ENCODE measurements at regions not wholly inside any gene's neighbourhood (a gene's known extent, or its start where the extent isn't known, plus 50 kb on each side); places are given as distances from the start of the nearest gene placed in this dataset.

DNA sequence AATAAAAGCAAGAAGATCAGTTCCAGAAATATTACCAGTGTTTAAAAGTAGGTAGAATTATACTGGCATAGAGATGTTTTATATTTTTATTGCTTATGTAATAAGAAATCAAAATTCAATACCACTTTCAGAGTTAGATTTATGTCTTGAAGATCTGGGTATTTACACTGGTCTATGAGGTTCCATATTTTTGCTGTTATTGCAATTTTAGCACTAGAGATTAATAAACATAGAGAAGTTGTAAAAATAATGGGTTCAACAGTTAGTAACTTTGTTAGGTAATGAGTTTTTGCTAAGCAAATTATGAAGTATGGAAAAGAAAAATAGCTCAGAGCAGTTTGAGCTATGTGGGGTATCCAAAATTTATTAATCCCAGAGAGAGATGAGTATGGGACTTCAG, 188.1 kb downstream of the SYT10 start:
- ChIA-PET CTCF (ENCODE audit: unreplicated experiment) (no interaction called here), POLR2A (no interaction called here)
- H4K20me1 ChIP-seq (ENCODE audit: insufficient read depth, low read length) = no peaks in the 10 kb centered on the region
- H3K27ac ChIP-seq (ENCODE audit: low read depth, low read length, poor library complexity, severe bottlenecking) = no peak overlapping the region
- TF ChIP-seq EZH2phosphoT487 (IDR thresholded peaks at IDR 0.05; ENCODE audit: borderline replicate concordance, low read depth, low read length) = no peak
- TF ChIP-seq, protein P1, sequence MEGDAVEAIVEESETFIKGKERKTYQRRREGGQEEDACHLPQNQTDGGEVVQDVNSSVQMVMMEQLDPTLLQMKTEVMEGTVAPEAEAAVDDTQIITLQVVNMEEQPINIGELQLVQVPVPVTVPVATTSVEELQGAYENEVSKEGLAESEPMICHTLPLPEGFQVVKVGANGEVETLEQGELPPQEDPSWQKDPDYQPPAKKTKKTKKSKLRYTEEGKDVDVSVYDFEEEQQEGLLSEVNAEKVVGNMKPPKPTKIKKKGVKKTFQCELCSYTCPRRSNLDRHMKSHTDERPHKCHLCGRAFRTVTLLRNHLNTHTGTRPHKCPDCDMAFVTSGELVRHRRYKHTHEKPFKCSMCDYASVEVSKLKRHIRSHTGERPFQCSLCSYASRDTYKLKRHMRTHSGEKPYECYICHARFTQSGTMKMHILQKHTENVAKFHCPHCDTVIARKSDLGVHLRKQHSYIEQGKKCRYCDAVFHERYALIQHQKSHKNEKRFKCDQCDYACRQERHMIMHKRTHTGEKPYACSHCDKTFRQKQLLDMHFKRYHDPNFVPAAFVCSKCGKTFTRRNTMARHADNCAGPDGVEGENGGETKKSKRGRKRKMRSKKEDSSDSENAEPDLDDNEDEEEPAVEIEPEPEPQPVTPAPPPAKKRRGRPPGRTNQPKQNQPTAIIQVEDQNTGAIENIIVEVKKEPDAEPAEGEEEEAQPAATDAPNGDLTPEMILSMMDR (conservative IDR thresholded peaks at IDR 0.05; ENCODE audit: low read length) = no peak
- H3K4me2 ChIP-seq (ENCODE audit: low read length) = no peak overlapping the region
- DNase-seq (ENCODE audit: low spot score) = no peak
- H3K4me3 ChIP-seq (ENCODE audit: low read depth, low read length, poor library complexity, severe bottlenecking) = no peak overlapping the region
- H3K9me2 ChIP-seq (ENCODE audit: insufficient read depth, low read length) = no peaks in the 10 kb centered on the region
- intact Hi-C loops (cut with micrococcal nuclease; ENCODE audit: unreplicated experiment) = no loop called here
- H3K4me1 ChIP-seq (ENCODE audit: insufficient read depth, low read length, poor library complexity, severe bottlenecking) = no peaks in the 10 kb centered on the region
- H3K9me3 ChIP-seq (ENCODE audit: low read length) = no peaks in the 10 kb centered on the region
- H2AFZ ChIP-seq (ENCODE audit: low read length) = no peak overlapping the region
- H3K36me3 ChIP-seq (ENCODE audit: insufficient read depth, low read length) = no peaks in the 10 kb centered on the region
- H3K79me2 ChIP-seq (ENCODE audit: insufficient read depth, low read depth, low read length) = no peaks in the 10 kb centered on the region
- BruUV-seq (replicated peaks) = no TSS peak

DNA sequence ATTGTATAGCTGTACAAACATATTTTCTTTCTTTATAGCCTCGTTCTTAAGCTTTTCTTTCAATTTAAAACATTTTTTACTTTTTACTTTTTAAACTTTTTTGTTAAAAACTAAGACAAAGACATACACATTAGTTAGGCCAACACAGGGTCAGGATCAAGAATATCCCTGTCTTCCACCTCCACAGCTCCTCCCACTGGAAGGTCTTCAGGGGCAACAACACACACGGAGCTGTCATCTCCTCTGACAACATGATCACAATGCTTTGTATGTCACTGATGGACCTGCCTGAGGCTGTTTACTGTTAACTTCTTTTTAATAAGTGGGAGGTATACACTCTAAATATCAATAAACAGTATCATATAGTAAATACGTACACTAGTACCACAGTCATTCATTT, 191.3 kb downstream of the SYT10 start:
- POLR2A ChIA-PET = interaction anchor here (1.0 to 1.1 kb wide), 2 partner anchors 19 to 31 kb away, joined by 3 to 4 read pairs; no protein-coding TSS in a partner anchor
- H3K4me2 ChIP-seq (ENCODE audit: low read length) = no peak overlapping the region
- no peak overlapping the region for H3K27ac ChIP-seq (ENCODE audit: low read depth, low read length, poor library complexity, severe bottlenecking)
- H3K4me3 ChIP-seq (ENCODE audit: low read depth, low read length, poor library complexity, severe bottlenecking) = no peak overlapping the region
- TF ChIP-seq, protein P1 (conservative IDR thresholded peaks at IDR 0.05; ENCODE audit: low read length) = no peak
- TF ChIP-seq EZH2phosphoT487 (IDR thresholded peaks at IDR 0.05; ENCODE audit: borderline replicate concordance, low read depth, low read length) = no peak
- intact Hi-C loops (cut with micrococcal nuclease; ENCODE audit: unreplicated experiment) = no loop called here
- BruUV-seq (replicated peaks) = no TSS peak
- H3K36me3 ChIP-seq (ENCODE audit: insufficient read depth, low read length) = no peaks in the 10 kb centered on the region
- no peaks in the 10 kb centered on the region for H3K9me3 ChIP-seq (ENCODE audit: low read length)
- CTCF ChIA-PET (ENCODE audit: unreplicated experiment) = no interaction called here
- no peaks in the 10 kb centered on the region for H3K79me2 ChIP-seq (ENCODE audit: insufficient read depth, low read depth, low read length)
- no peaks in the 10 kb centered on the region for H4K20me1 ChIP-seq (ENCODE audit: insufficient read depth, low read length)
- DNase-seq (ENCODE audit: low spot score) = no peak
- no peaks in the 10 kb centered on the region for H3K4me1 ChIP-seq (ENCODE audit: insufficient read depth, low read length, poor library complexity, severe bottlenecking)
- H2AFZ ChIP-seq (ENCODE audit: low read length) = no peak overlapping the region
- H3K9me2 ChIP-seq (ENCODE audit: insufficient read depth, low read length) = no peaks in the 10 kb centered on the region

DNA sequence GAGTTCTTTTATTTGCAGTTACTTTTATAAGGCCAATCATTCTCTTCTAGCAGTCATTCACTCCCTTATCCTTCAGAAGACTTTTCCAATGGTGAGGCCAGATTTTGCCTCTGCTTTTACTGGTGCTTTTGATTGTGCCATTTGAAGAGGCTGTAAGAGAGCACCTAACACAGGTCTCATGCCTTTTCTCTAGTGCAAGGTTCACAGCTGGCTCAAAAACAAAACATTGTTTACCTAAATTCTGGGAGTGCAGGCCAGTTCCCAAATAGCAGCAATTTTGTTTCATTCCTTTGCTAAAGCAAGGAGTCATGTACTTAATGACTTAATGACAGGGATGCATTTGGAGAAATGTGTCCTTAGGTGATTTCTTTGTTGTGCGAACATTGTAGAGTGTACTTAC, 192.0 kb downstream of the SYT10 start:
- no peak for TF ChIP-seq EZH2phosphoT487 (IDR thresholded peaks at IDR 0.05; ENCODE audit: borderline replicate concordance, low read depth, low read length)
- TF ChIP-seq, protein P1 (conservative IDR thresholded peaks at IDR 0.05; ENCODE audit: low read length) = no peak
- Histone ChIP-seq H3K27ac (ENCODE audit: low read depth, low read length, poor library complexity, severe bottlenecking) (no peak overlapping the region), H4K20me1 (ENCODE audit: insufficient read depth, low read length) (no peaks in the 10 kb centered on the region), H3K9me3 (ENCODE audit: low read length) (no peaks in the 10 kb centered on the region), H2AFZ (ENCODE audit: low read length) (no peak overlapping the region), H3K4me3 (ENCODE audit: low read depth, low read length, poor library complexity, severe bottlenecking) (no peak overlapping the region), H3K36me3 (ENCODE audit: insufficient read depth, low read length) (no peaks in the 10 kb centered on the region), H3K79me2 (ENCODE audit: insufficient read depth, low read depth, low read length) (no peaks in the 10 kb centered on the region), H3K4me2 (ENCODE audit: low read length) (no peak overlapping the region), H3K4me1 (ENCODE audit: insufficient read depth, low read length, poor library complexity, severe bottlenecking) (no peaks in the 10 kb centered on the region), H3K9me2 (ENCODE audit: insufficient read depth, low read length) (no peaks in the 10 kb centered on the region)
- CTCF ChIA-PET (ENCODE audit: unreplicated experiment) = no interaction called here
- no TSS peak for BruUV-seq (replicated peaks)
- DNase-seq (ENCODE audit: low spot score) = no peak
- intact Hi-C loops (cut with micrococcal nuclease; ENCODE audit: unreplicated experiment) = no loop called here
- POLR2A ChIA-PET = interaction anchor here (1.0 to 1.1 kb wide), 2 partner anchors 20 to 32 kb away, joined by 3 to 4 read pairs; no protein-coding TSS in a partner anchor
